Activated naive CD4-positive, alpha-beta T cell treated with anti-CD3 and anti-CD28 coated beads, Interleukin-2, amount 10 ng/mL, durations not matched to agents 7 days and 5 days (primary cell): ENCODE measurements at regions not wholly inside any gene's neighbourhood (a gene's known extent, or its start where the extent isn't known, plus 50 kb on each side); places are given as distances from the start of the nearest gene placed in this dataset.
A peak's percentile ranks its signal among the peaks of the same experiment; 100 is the strongest.

Experiments
- CTCF ChIA-PET: fragments of 350-600 bp; sonication (Branson Sonifier 250); formaldehyde crosslinking; loops from one replicate; lab custom pipeline; 2021; ENCODE audit warnings: antibody characterized with exemption; lab: Charles Lee
- DNase-seq: peaks from one replicate; pipeline ENCODE4 v3.0.0-alpha.2; 2020
- H3K27ac Mint-ChIP-seq: one replicate; pipeline ENCODE4 v1.8.0; 2021; ENCODE audit warnings: mild to moderate bottlenecking, moderate library complexity, mixed read lengths
- H3K27me3 Mint-ChIP-seq: one replicate; pipeline ENCODE4 v1.8.0; 2021; ENCODE audit warnings: mild to moderate bottlenecking, mixed read lengths
- H3K36me3 Mint-ChIP-seq: one replicate; pipeline ENCODE4 v1.8.0; 2021; ENCODE audit warnings: mixed read lengths
- H3K4me1 Mint-ChIP-seq: one replicate; pipeline ENCODE4 v1.8.0; 2021; ENCODE audit warnings: mixed read lengths
- H3K4me3 Mint-ChIP-seq: one replicate; pipeline ENCODE4 v1.8.0; 2021; ENCODE audit warnings: mild to moderate bottlenecking, moderate library complexity, mixed read lengths
- H3K9me3 Mint-ChIP-seq: one replicate; pipeline ENCODE4 v1.8.0; 2021; ENCODE audit warnings: mixed read lengths

DNA sequence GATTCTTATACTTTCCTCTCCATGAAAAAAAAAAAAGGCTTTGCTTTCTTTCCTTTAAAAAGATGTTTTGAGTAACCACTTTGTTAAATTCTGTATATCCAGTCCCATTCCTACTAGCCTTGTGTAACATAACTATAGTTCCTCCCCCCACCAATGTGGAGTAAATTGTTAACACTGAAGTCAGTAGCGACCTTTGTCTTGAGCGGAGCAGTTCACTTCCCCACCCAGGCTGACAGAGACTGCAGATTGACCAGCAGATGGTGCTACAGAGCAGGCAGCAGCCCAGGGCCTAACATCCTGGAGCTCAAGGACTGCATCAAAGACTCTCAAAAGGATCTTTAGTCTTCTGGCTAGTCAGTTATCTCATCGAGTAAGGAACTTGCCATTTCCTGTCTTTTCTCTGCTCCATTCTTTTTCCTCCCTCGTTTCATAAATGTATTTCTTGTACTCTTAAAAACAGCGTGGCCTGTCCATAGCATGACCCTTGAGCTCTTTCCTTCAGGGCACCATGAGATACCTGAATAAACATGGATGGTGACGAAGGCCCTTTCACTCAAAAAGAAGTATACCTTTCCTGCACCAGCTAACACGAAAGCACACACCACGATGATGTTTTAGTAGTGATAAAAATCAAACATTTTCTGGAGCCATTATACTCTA, 503.5 kb upstream of the PKN2 start:
- H3K9me3 Mint-ChIP-seq = no peaks in the 10 kb centered on the region
- H3K4me3 Mint-ChIP-seq = no peak overlapping the region
- peak; percentile 73 for DNase-seq
- H3K4me1 Mint-ChIP-seq = no peaks in the 10 kb centered on the region
- H3K27ac Mint-ChIP-seq = no peak overlapping the region
- CTCF ChIA-PET = interaction anchor here (0.6 to 1.8 kb wide), 18 partner anchors 10 to 828 kb away, joined by 3 to 10 read pairs (median 4); no protein-coding TSS in a partner anchor
- no peaks in the 10 kb centered on the region for H3K36me3 Mint-ChIP-seq
- no peaks in the 10 kb centered on the region for H3K27me3 Mint-ChIP-seq

DNA sequence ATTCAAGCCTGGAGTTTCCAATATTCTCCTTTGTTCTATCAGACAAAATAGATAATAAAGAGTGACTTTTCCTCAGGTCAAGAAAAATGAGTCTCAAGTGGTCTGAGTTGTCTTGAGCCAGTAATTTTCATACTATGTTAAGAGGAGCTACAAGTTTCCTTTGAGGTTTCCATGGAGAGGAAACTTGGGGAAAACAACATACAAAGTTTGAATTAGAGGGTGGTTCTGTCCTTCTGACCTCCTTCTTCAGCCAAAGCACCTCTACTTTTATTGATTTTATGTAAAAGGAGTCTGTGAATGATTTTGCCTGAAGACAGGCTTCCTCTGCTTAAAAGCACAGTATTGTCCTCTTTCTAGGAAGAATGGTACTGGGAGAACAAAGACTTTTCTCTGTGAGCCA, 497.2 kb upstream of the PKN2 start:
- Mint-ChIP-seq H3K9me3 (no peaks in the 10 kb centered on the region), H3K27me3 (no peaks in the 10 kb centered on the region), H3K27ac (no peak overlapping the region), H3K36me3 (no peaks in the 10 kb centered on the region), H3K4me3 (no peak overlapping the region), H3K4me1 (peaks cover 4% of the 10 kb centered on the region)
- CTCF ChIA-PET = no interaction called here
- no peak for DNase-seq

DNA sequence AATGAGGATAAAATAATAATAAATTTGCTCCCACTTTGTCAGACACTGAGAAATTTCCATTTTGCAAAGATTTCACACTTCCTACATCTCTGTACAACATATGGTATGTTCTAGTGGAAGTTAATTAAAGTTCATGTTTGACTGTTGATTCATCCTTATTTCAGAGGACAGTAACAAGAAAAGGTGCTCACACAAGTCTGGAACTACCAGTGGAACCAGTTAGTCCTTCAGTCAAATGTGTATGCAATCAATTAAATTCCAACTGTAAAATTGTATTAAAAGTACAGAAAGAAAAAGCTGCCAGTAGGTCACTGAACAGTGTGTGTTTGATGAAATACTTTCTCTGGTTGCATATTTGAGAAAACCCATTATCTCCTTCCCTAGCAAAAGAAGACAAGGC, 496.0 kb upstream of the PKN2 start:
- Mint-ChIP-seq H3K36me3 (no peaks in the 10 kb centered on the region), H3K4me1 (peaks cover 8% of the 10 kb centered on the region), H3K27ac (no peak overlapping the region), H3K27me3 (no peaks in the 10 kb centered on the region), H3K4me3 (no peak overlapping the region), H3K9me3 (no peaks in the 10 kb centered on the region)
- CTCF ChIA-PET = no interaction called here
- no peak for DNase-seq

DNA sequence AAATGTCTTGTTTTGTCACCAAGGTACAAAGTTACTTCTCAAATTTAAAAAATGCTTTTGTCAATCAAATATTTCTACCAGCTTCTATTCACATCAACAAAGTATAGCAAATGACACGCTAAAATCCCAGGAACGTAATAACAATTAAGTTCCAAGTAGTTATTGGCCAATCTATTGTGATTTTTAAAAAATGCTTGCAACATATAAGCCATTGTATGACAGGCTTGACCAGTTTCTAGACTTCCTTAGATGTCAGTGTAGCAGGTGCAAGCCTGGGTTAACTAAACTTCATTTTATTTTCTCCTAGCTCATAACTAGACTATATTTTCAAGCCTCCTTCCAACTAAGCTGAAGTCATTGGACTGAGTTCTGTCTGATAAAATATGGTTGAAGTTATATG, 494.5 kb upstream of the PKN2 start:
- no peak overlapping the region for H3K27ac Mint-ChIP-seq
- H3K9me3 Mint-ChIP-seq = no peaks in the 10 kb centered on the region
- H3K27me3 Mint-ChIP-seq = peaks cover 4% of the 10 kb centered on the region
- CTCF ChIA-PET = no interaction called here
- no peaks in the 10 kb centered on the region for H3K36me3 Mint-ChIP-seq
- H3K4me3 Mint-ChIP-seq = no peak overlapping the region
- DNase-seq = no peak
- H3K4me1 Mint-ChIP-seq = peaks cover 8% of the 10 kb centered on the region

DNA sequence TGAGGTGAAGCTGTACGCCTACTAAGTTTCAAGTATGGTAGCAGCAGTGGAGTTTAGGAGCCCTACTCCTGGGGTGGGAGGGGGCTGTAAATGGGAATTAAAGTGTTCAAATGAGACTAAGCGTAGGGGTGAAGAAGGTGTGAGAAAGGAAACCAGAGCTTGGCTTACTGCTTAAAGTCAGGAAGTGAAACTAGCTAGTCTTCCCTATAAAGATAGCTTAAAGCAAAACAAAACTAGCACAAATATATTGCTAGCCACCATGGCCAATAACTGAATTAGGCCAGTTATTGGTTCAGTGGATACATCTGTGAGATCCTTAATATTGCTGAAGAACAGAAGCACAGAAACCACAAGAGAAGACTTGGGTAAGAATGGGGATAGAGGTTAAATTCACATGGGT, 492.2 kb upstream of the PKN2 start:
- no peak overlapping the region for H3K4me3 Mint-ChIP-seq
- DNase-seq = no peak
- H3K9me3 Mint-ChIP-seq = no peaks in the 10 kb centered on the region
- H3K4me1 Mint-ChIP-seq = peaks cover 8% of the 10 kb centered on the region
- H3K36me3 Mint-ChIP-seq = no peaks in the 10 kb centered on the region
- peaks cover 4% of the 10 kb centered on the region for H3K27me3 Mint-ChIP-seq
- CTCF ChIA-PET = interaction anchor here (0.9 to 1.7 kb wide), 2 partner anchors 11 to 15 kb away, joined by 3 to 5 read pairs; no protein-coding TSS in a partner anchor
- H3K27ac Mint-ChIP-seq = no peak overlapping the region

DNA sequence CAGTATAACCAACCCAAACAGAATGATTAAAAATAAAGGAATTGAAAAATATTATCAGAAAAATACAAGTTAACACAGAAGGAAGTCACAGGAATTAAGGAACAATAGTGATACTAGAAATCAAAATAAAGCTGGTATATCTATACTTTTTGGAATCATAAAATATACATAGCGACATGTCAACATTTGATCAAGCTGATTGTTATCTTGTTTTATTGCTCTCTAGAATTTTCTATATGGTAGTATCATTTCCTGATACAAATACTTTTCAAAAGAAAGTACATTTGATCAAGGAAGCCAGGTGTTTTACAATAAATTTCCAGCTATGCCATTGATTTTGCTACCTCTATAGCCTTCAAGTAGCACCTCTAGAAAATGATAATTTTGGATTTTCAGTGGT, 489.5 kb upstream of the PKN2 start:
- DNase-seq = no peak
- Mint-ChIP-seq H3K9me3 (no peaks in the 10 kb centered on the region), H3K4me3 (no peak overlapping the region), H3K4me1 (peaks cover 8% of the 10 kb centered on the region), H3K27ac (no peak overlapping the region), H3K27me3 (peaks cover 4% of the 10 kb centered on the region), H3K36me3 (no peaks in the 10 kb centered on the region)
- CTCF ChIA-PET = interaction anchor here (1.2 to 2.5 kb wide), 2 partner anchors 10 to 14 kb away, joined by 6 to 10 read pairs; no protein-coding TSS in a partner anchor

DNA sequence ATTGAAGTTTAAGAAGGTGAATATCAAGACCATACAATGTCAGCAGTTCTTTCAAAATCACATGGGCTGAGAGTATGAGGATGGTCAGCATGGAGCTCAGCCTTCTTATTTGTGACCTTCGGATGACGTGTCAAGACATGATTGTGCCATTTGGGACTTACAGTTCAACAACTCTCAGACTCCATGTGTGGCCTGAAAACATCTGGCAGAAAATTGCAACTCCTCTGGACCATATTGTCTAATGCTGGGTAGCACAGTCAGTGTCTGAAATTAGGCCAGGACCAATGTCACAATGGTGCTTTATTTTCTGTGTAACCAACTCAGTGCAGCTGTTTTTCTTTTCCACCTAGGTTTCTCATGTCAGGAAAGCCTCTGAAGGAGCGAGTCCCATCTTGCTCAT, 483.5 kb upstream of the PKN2 start:
- DNase-seq = no peak
- Mint-ChIP-seq H3K36me3 (no peaks in the 10 kb centered on the region), H3K27me3 (no peaks in the 10 kb centered on the region), H3K4me3 (no peak overlapping the region), H3K9me3 (no peaks in the 10 kb centered on the region), H3K27ac (no peak overlapping the region), H3K4me1 (no peaks in the 10 kb centered on the region)
- CTCF ChIA-PET = no interaction called here

DNA sequence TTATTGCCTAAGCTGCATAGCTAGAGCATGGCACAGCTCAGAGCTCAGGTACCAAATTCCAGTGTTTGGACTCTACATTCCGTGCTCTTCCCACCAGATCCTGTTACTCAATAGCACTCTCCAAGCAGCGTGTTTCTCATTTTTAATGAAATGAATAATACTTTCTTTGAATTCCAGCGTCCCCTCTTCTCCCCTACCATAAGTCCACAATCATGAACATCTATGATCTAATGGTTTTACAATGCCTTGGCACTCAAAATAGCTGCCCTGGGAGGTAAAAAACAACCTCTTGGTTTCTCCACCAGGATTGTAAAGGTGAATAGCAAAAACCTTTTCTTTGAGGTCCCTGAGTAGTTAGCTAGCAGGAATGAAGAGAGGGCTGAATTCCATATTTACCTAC, 480.0 kb upstream of the PKN2 start:
- CTCF ChIA-PET = interaction anchor here (1.9 kb wide), 1 partner anchor 20 kb away, joined by 4 read pairs; no protein-coding TSS in a partner anchor
- Mint-ChIP-seq H3K36me3 (no peaks in the 10 kb centered on the region), H3K4me3 (no peak overlapping the region)

DNA sequence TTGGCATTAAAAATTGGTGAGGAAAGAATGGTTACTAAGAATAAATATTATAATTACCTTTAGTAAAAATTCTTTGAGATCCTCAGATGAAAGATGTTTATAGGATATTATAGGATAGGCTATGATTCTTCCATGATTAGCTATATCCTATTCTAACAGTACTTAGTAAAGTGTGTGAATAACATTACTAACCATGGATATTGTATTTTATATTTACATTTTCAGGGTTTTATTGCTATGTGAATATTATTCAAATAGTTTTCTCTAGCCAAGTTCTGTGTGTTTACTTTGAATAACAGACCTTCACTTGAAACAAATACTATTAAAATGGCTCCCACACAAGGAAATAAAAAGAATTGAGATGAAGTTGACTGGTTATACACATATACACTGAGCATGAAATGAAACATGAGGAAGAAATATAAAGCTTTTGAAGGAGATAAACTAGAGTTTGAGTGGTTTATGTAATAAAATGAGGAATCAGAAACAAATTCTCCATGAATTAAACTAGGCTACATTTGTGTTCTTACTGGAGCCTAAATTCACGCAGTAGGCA, 479.4 kb upstream of the PKN2 start:
- H3K9me3 Mint-ChIP-seq = no peaks in the 10 kb centered on the region

More for the DNA sequence above, 480.0 kb upstream of the PKN2 start:
- H3K27me3 Mint-ChIP-seq = peaks cover 4% of the 10 kb centered on the region
- H3K4me1 Mint-ChIP-seq = no peaks in the 10 kb centered on the region
- H3K27ac Mint-ChIP-seq = no peak overlapping the region
- H3K9me3 Mint-ChIP-seq = no peaks in the 10 kb centered on the region
- DNase-seq = no peak

DNA sequence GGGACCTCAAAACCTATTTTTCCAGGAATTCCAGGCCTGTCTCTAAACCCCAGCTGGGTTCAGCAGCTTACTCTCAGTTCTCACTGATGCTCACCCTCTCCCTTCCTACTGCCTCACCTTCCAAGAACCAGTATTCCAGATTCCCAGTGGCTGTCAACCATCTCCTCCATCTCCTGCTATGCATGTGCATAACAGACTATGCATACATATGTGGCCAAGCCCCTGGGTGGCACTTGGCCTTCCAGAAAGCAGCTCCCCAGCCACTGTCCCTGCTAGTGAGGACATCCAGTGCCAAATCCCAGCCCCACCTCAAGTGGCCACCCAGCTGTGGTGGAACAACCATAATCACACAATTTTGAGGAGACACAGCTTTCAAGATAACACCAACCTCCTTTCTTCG, 475.7 kb upstream of the PKN2 start:
- CTCF ChIA-PET = no interaction called here

More for the DNA sequence above, 479.4 kb upstream of the PKN2 start:
- peaks cover 4% of the 10 kb centered on the region for H3K27me3 Mint-ChIP-seq
- no peak for DNase-seq
- CTCF ChIA-PET = interaction anchor here (1.9 kb wide), 1 partner anchor 20 kb away, joined by 4 read pairs; no protein-coding TSS in a partner anchor
- H3K4me1 Mint-ChIP-seq = no peaks in the 10 kb centered on the region
- no peak overlapping the region for H3K4me3 Mint-ChIP-seq
- no peaks in the 10 kb centered on the region for H3K36me3 Mint-ChIP-seq
- H3K27ac Mint-ChIP-seq = no peak overlapping the region

DNA sequence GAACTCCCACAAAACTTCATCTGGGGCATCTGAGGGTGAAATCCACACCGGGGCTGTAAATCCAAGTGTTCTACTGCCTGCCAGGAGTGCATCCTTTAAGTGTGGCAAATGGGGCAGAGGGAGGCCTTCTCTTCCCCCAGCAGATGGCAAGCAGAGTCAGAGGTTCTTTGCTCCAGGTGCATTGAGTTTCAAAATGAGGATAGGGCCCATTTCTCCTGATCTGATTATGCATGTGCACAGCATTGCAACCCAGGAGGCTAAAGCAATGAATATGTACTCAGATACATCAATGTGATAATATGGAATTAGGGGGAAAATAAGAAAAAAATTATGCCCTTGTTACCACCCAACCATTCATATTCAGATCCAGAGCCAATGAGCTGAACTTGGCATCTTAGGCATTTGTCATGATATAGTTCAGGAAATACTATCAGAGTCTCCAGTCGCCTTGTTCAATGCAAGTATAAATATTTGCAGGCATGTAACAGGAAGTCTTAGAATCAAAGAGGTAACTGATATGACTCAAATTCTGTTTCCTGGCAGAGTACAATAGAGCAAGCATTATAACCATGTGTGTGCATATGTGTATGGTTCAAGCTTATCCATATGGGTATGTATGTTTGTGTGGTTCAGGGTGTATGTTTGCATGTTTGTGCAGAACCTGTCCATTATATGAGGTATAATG, 473.8 kb upstream of the PKN2 start:
- Mint-ChIP-seq H3K4me1 (peaks cover 13% of the 10 kb centered on the region), H3K27ac (no peak overlapping the region), H3K9me3 (no peaks in the 10 kb centered on the region), H3K4me3 (no peak overlapping the region), H3K27me3 (peaks cover 4% of the 10 kb centered on the region), H3K36me3 (no peaks in the 10 kb centered on the region)
- DNase-seq = no peak
- CTCF ChIA-PET = no interaction called here

More for the DNA sequence above, 475.7 kb upstream of the PKN2 start:
- DNase-seq = no peak
- Mint-ChIP-seq H3K27me3 (peaks cover 4% of the 10 kb centered on the region), H3K36me3 (no peaks in the 10 kb centered on the region), H3K4me1 (peaks cover 13% of the 10 kb centered on the region), H3K9me3 (no peaks in the 10 kb centered on the region), H3K27ac (no peak overlapping the region), H3K4me3 (no peak overlapping the region)

DNA sequence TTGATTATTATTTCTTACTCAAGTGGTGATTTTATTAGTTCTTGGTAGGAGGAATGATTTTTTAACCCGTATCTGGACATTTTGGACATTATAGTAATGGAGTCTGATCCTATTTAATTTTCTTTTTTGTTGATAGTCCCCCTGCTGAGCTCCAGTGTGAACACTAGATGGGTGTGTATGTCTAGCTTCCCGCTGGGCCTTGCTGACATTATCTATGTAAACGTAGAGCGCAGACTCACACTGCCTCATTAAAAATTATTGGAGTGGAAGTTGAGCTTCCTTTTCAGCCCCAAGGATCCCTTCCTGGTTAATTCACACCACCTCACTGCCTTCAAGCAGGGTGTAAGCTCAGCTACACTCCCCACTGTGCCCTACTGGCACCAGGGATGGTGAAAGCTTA, 467.6 kb upstream of the PKN2 start:
- no peaks in the 10 kb centered on the region for H3K9me3 Mint-ChIP-seq
- H3K4me3 Mint-ChIP-seq = no peak overlapping the region
- no peak overlapping the region for H3K27ac Mint-ChIP-seq
- DNase-seq = no peak
- CTCF ChIA-PET = interaction anchor here (1.1 to 1.6 kb wide), 2 partner anchors 36 to 88 kb away, joined by 3 to 4 read pairs; no protein-coding TSS in a partner anchor
- no peaks in the 10 kb centered on the region for H3K4me1 Mint-ChIP-seq
- H3K27me3 Mint-ChIP-seq = peaks cover 4% of the 10 kb centered on the region
- no peaks in the 10 kb centered on the region for H3K36me3 Mint-ChIP-seq

DNA sequence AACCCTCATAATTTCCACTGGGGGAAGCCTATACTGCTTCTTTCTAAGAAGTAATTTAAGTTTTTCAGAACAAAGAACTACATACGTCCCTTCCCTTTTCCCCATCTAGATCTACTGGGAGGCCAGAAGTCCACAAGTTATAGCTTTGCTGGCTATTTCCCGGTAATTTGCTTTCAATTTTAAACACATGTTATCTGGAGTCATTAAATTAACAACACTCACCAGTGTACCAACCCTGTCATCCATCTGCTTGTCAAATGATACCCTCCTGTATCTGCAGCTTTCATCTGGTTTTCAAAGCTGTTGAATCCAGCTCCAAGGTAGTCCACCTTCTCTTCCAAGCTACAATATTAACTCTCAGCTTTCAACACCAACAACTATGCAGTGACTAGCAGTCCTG, 466.7 kb upstream of the PKN2 start:
- peaks cover 4% of the 10 kb centered on the region for H3K27me3 Mint-ChIP-seq
- CTCF ChIA-PET = interaction anchor here (1.6 kb wide), 1 partner anchor 37 kb away, joined by 4 read pairs; no protein-coding TSS in a partner anchor
- no peak for DNase-seq
- no peak overlapping the region for H3K4me3 Mint-ChIP-seq
- no peaks in the 10 kb centered on the region for H3K36me3 Mint-ChIP-seq
- no peaks in the 10 kb centered on the region for H3K9me3 Mint-ChIP-seq
- no peak overlapping the region for H3K27ac Mint-ChIP-seq
- H3K4me1 Mint-ChIP-seq = no peaks in the 10 kb centered on the region

DNA sequence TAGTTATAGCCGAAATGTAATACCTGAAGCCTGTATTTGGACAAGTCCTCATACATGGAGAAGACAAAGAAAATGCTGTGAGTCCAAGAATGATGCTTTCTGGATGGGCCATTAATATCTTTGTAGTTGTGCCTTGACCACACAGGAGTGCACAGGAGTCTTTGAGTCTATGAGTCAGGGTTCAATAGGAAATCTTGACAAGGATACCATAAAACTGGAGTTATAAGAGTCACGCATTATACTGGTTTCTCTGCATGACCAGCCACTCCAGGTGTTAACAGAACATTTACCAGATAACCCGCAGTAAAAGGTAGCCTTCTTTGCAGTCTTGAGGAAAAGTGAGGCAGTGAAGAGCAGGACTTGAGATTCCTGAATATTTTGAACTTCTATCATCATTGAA, 464.6 kb upstream of the PKN2 start:
- peaks cover 4% of the 10 kb centered on the region for H3K27me3 Mint-ChIP-seq
- H3K4me3 Mint-ChIP-seq = no peak overlapping the region
- no peaks in the 10 kb centered on the region for H3K36me3 Mint-ChIP-seq
- CTCF ChIA-PET = no interaction called here
- no peak for DNase-seq
- no peak overlapping the region for H3K27ac Mint-ChIP-seq
- no peaks in the 10 kb centered on the region for H3K9me3 Mint-ChIP-seq
- H3K4me1 Mint-ChIP-seq = no peaks in the 10 kb centered on the region
